Endothelial cell of umbilical vein (primary cell): ENCODE measurements at regions not wholly inside any gene's neighbourhood (a gene's known extent, or its start where the extent isn't known, plus 50 kb on each side); places are given as distances from the start of the nearest gene placed in this dataset.

Experiments used
- BruUV-seq: library from RNA; stranded (reverse); fragments of 400-500 nt; replicated peaks from 2 replicates; lab custom pipeline; 2021; lab: Mats Ljungman, UMichigan
- CTCF ChIA-PET: fragments of 300-600, 350-600 bp; sonication (Branson Sonifier 250); formaldehyde crosslinking; loops from one replicate; lab custom pipeline; 2021; ENCODE audit warnings: antibody characterized with exemption, inconsistent platforms; lab: Charles Lee
- POLR2A ChIA-PET: fragments of 300-600, 350-600 bp; sonication (Branson Sonifier 250); formaldehyde crosslinking; loops from one replicate; lab custom pipeline; 2021; ENCODE audit warnings: antibody characterized with exemption, inconsistent platforms; lab: Charles Lee
- DNase-seq: peaks from one replicate; pipeline ENCODE4 v3.0.0-alpha.2; 2011; ENCODE audit warnings: low read depth, low spot score
- FAIRE-seq: peaks from 2 replicates; lab custom pipeline; 2011; peaks lifted over from hg19 to GRCh38; lab: Jason Lieb, UNC
- H2AFZ ChIP-seq: 2 replicates; pipeline ENCODE4 v1.6.0; 2012; ENCODE audit warnings: low read depth, low read length, control low read depth, inconsistent platforms
- H3K27ac ChIP-seq: 2 replicates; pipeline ENCODE4 v1.5.1; 2011; ENCODE audit warnings: low read depth, mild to moderate bottlenecking, control low read depth, low read length, moderate library complexity; ENCODE audit not compliant: insufficient read depth
- H3K27me3 ChIP-seq, 2 experiments: 2 replicates each; pipeline versions ENCODE4 v1.6.0 to v1.6.1; 2011; ENCODE audit warnings: low read length in 2 of 2, mixed read lengths in 1 of 2; ENCODE audit not compliant: control insufficient read depth in 2 of 2, insufficient read depth in 2 of 2
- H3K36me3 ChIP-seq, 2 experiments: 2 replicates in 1 of 2; 3 replicates in 1 of 2; pipeline ENCODE4 v1.5.1; 2011; ENCODE audit warnings: low read length in 2 of 2, mild to moderate bottlenecking in 1 of 2, moderate library complexity in 1 of 2; ENCODE audit not compliant: control insufficient read depth in 2 of 2, insufficient read depth in 2 of 2; ENCODE audit errors: extremely low read depth in 1 of 2
- H3K4me1 ChIP-seq: 3 replicates; pipeline ENCODE4 v1.5.1; 2011; ENCODE audit warnings: mild to moderate bottlenecking, low read length; ENCODE audit not compliant: control insufficient read depth, insufficient read depth; ENCODE audit errors: extremely low read depth
- H3K4me2 ChIP-seq: 2 replicates; pipeline ENCODE4 v1.6.1; 2011; ENCODE audit warnings: low read length, control low read depth, mixed read lengths; ENCODE audit not compliant: insufficient read depth
- H3K4me3 ChIP-seq, 3 experiments: fragments of 200-600 bp in 1 of 3; sonication (generic), shearing (Covaris generic) in 1 of 3; replicated peaks in 1 of 3; 2 replicates each; pipeline ENCODE4 v1.5.1; 2011 to 2016; ENCODE audit warnings: control low read depth in 3 of 3, low read length in 3 of 3, mild to moderate bottlenecking in 2 of 3, inconsistent platforms in 1 of 3, low read depth in 1 of 3, moderate library complexity in 1 of 3; ENCODE audit not compliant: insufficient read depth in 1 of 3
- H3K79me2 ChIP-seq: 2 replicates; pipeline ENCODE4 v1.6.0; 2012; ENCODE audit warnings: low read length, inconsistent platforms; ENCODE audit not compliant: control insufficient read depth, insufficient read depth
- H3K9ac ChIP-seq: replicated peaks from 2 replicates; pipeline ENCODE3; 2011; ENCODE audit warnings: low read length, control low read depth; ENCODE audit not compliant: insufficient read depth; ENCODE audit errors: extremely low read depth
- H3K9me1 ChIP-seq: replicated peaks from 3 replicates; pipeline ENCODE4 v1.6.0; 2011; ENCODE audit warnings: mild to moderate bottlenecking, low read length; ENCODE audit not compliant: control insufficient read depth, insufficient read depth; ENCODE audit errors: extremely low read depth
- H3K9me3 ChIP-seq: replicated peaks from 2 replicates; pipeline ENCODE4 v1.5.1; 2012; ENCODE audit warnings: low read length, inconsistent platforms; ENCODE audit not compliant: control insufficient read depth, insufficient read depth
- H4K20me1 ChIP-seq: replicated peaks from 2 replicates; pipeline ENCODE3; 2011; ENCODE audit warnings: mild to moderate bottlenecking, low read length; ENCODE audit not compliant: control insufficient read depth, insufficient read depth; ENCODE audit errors: extremely low read depth
- EZH2 ChIP-seq: IDR thresholded peaks from 2 replicates; pipeline ENCODE4 v1.6.1; 2012; ENCODE audit warnings: borderline replicate concordance, low read depth, mild to moderate bottlenecking, moderate library complexity, low read length, inconsistent platforms; ENCODE audit not compliant: severe bottlenecking
- FOS ChIP-seq: IDR thresholded peaks from 2 replicates; pipeline ENCODE4 v1.6.1; 2011; ENCODE audit warnings: mild to moderate bottlenecking, low read length, moderate library complexity, borderline replicate concordance; ENCODE audit not compliant: insufficient read depth
- GATA2 ChIP-seq: IDR thresholded peaks from 2 replicates; pipeline ENCODE4 v1.7.0; 2011; ENCODE audit warnings: low read depth, mild to moderate bottlenecking, moderate library complexity, mixed read lengths, low read length; ENCODE audit not compliant: insufficient read length, insufficient read depth
- JUN ChIP-seq: IDR thresholded peaks from 2 replicates; pipeline ENCODE4 v1.6.1; 2011; ENCODE audit warnings: borderline replicate concordance, low read depth; ENCODE audit not compliant: insufficient read length, insufficient read depth
- MYC ChIP-seq: IDR thresholded peaks from one replicate; pipeline ENCODE4 v1.6.1; 2011; ENCODE audit warnings: mild to moderate bottlenecking, low read depth, low read length
- POLR2A ChIP-seq: IDR thresholded peaks from 2 replicates; pipeline ENCODE4 v1.6.1; 2012; ENCODE audit warnings: low read depth, mild to moderate bottlenecking, control low read depth, low read length
- POLR2AphosphoS5 ChIP-seq: IDR thresholded peaks from 2 replicates; pipeline ENCODE4 v1.6.1; 2012; ENCODE audit warnings: low read depth, mild to moderate bottlenecking, control low read depth, low read length, moderate library complexity; ENCODE audit not compliant: insufficient read depth
- dilution Hi-C: fragments of 300-500 bp; cut with MboI; formaldehyde crosslinking; loops from one replicate; pipeline ENCODE4 v1.15.0; 2019; ENCODE audit warnings: low sequenced_read_pairs; ENCODE audit not compliant: extremely low pct_ligation_motif_present
- intact Hi-C: fragments of 100-400 bp; cut with micrococcal nuclease; formaldehyde crosslinking; loops from one replicate; pipeline ENCODE4 v1.10.0; 2022
- TF ChIP-seq, protein P1 (sequence below): IDR thresholded peaks from 2 replicates; pipeline ENCODE4 v1.6.1; 2011; ENCODE audit not compliant: insufficient read depth, insufficient read length
- TF ChIP-seq, protein P2 (sequence below), 2 donors: IDR thresholded peaks; 1 replicate in 1 of 2; 2 replicates in 1 of 2; pipeline ENCODE4 v1.5.1; 2011; ENCODE audit warnings: low read length in 2 of 2, mild to moderate bottlenecking in 2 of 2, moderate library complexity in 2 of 2, control low read depth in 1 of 2, inconsistent platforms in 1 of 2, low read depth in 1 of 2; ENCODE audit not compliant: insufficient read depth in 1 of 2; ENCODE audit errors: extremely low read depth in 1 of 2

DNA sequence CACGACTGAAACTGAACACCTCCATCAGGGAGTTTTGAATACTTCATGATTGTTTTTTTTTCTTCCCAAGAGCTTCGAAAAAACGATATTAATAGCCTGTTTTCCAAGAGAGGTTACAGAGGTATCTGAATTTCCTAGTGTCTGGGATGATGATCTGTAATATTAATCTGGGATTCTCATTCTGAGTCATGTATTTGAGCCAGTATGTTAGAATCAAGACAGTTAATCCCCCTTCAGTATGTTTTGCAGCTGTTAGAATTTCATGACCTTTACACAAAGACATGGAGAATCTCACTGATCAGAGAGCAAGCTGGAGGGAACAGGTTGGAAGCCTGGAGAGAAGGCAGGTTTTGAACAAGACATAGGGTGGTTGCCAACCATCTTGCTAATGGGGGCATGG, 234.5 kb upstream of the GAP43 start:
- Histone ChIP-seq H3K79me2 (no peaks in the 10 kb centered on the region), H3K9ac (no peak overlapping the region), H3K4me1 (peaks cover 7% of the 10 kb centered on the region), H3K9me3 (no peaks in the 10 kb centered on the region), H4K20me1 (no peaks in the 10 kb centered on the region), H3K4me3 (no peak overlapping the region), H3K27me3 (peaks cover 0 to 2% of the 10 kb centered on the region in 2 experiments), H3K36me3 (no peaks in the 10 kb centered on the region), H3K4me2 (no peak overlapping the region), H3K9me1 (no peaks in the 10 kb centered on the region), H2AFZ (no peak overlapping the region), H3K27ac (no peak overlapping the region)
- BruUV-seq, result no TSS peak
- FAIRE-seq, result no peak
- intact Hi-C loops, result no loop called here
- no peak for DNase-seq
- ChIA-PET CTCF (interaction anchor here (1.0 kb wide), 1 partner anchor 14 kb away, joined by 3 read pairs; no protein-coding TSS in a partner anchor), POLR2A (interaction anchor here (0.7 kb wide), 1 partner anchor 82 kb away, joined by 3 read pairs; no protein-coding TSS in a partner anchor)
- dilution Hi-C loops, result no loop called here
- TF ChIP-seq JUN (no peak), GATA2 (no peak), POLR2AphosphoS5 (no peak), FOS (no peak), EZH2 (no peak), POLR2A (no peak), MYC (no peak)
- TF ChIP-seq, protein P1, sequence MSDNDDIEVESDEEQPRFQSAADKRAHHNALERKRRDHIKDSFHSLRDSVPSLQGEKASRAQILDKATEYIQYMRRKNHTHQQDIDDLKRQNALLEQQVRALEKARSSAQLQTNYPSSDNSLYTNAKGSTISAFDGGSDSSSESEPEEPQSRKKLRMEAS, result no peak
- TF ChIP-seq, protein P2, sequence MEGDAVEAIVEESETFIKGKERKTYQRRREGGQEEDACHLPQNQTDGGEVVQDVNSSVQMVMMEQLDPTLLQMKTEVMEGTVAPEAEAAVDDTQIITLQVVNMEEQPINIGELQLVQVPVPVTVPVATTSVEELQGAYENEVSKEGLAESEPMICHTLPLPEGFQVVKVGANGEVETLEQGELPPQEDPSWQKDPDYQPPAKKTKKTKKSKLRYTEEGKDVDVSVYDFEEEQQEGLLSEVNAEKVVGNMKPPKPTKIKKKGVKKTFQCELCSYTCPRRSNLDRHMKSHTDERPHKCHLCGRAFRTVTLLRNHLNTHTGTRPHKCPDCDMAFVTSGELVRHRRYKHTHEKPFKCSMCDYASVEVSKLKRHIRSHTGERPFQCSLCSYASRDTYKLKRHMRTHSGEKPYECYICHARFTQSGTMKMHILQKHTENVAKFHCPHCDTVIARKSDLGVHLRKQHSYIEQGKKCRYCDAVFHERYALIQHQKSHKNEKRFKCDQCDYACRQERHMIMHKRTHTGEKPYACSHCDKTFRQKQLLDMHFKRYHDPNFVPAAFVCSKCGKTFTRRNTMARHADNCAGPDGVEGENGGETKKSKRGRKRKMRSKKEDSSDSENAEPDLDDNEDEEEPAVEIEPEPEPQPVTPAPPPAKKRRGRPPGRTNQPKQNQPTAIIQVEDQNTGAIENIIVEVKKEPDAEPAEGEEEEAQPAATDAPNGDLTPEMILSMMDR (IDR thresholded peaks at IDR 0.05; ENCODE audit: extremely low read depth in 1 of 2, insufficient read depth in 1 of 2, low read depth in 1 of 2, low read length in 2 of 2), result no peak
